HEK293T (cell line): ENCODE measurements at regions not wholly inside any gene's neighbourhood (a gene's known extent, or its start where the extent isn't known, plus 50 kb on each side); places are given as distances from the start of the nearest gene placed in this dataset.

ENCODE experiments used
- BHLHE40 ChIP-seq: fragments of 450-650 bp; IDR thresholded peaks from 2 replicates; pipeline ENCODE4 v1.6.1; 2016; ENCODE audit warnings: mild to moderate bottlenecking, moderate library complexity, borderline replicate concordance
- FOXA1 ChIP-seq: fragments of 450-650 bp; IDR thresholded peaks from 2 replicates; pipeline ENCODE4 v1.6.1; 2016; ENCODE audit warnings: mild to moderate bottlenecking
- FOXM1 ChIP-seq: fragments of 450-650 bp; IDR thresholded peaks from 2 replicates; pipeline ENCODE4 v1.6.1; 2017; ENCODE audit warnings: mild to moderate bottlenecking, borderline replicate concordance
- LEF1 ChIP-seq: fragments of 450-650 bp; IDR thresholded peaks from 2 replicates; pipeline ENCODE4 v1.6.1; 2017; ENCODE audit warnings: mild to moderate bottlenecking, borderline replicate concordance
- NFRKB ChIP-seq: fragments of 450-650 bp; IDR thresholded peaks from 2 replicates; pipeline ENCODE4 v1.6.1; 2016; ENCODE audit warnings: mild to moderate bottlenecking, moderate library complexity
- ZNF384 ChIP-seq: fragments of 450-650 bp; IDR thresholded peaks from 2 replicates; pipeline ENCODE4 v1.6.1; 2016
- TF ChIP-seq, protein P1 (sequence below): fragments of 450-650 bp; IDR thresholded peaks from 2 replicates; pipeline ENCODE4 v1.6.1; 2016

DNA sequence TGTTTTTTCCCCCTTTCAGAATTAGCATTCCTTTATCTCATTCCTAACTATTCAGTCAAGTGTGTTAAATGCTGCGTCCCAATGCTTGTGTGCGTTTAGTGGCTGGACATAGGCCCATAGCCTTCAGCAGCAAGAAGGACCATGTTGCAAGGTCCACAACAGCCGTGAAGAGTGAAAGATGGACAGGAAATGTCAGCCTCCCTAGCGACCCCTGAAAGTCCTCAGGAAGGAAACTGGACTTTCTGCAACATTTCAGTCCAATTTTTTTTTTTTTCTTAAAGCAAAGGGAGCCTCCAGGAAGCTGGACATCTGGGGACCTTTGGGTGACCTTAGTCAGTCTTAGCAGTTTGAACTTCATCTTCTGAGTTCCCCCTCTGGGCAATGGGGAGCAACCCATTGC lies 550.7 kb upstream of the MGMT start:
- TF ChIP-seq NFRKB (no peak), FOXA1 (no peak), BHLHE40 (no peak), LEF1 (no peak), FOXM1 (no peak), ZNF384 (no peak)
- TF ChIP-seq, protein P1, sequence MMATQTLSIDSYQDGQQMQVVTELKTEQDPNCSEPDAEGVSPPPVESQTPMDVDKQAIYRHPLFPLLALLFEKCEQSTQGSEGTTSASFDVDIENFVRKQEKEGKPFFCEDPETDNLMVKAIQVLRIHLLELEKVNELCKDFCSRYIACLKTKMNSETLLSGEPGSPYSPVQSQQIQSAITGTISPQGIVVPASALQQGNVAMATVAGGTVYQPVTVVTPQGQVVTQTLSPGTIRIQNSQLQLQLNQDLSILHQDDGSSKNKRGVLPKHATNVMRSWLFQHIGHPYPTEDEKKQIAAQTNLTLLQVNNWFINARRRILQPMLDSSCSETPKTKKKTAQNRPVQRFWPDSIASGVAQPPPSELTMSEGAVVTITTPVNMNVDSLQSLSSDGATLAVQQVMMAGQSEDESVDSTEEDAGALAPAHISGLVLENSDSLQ, result no peak
